Activated CD4-positive, alpha-beta T cell treated with anti-CD3 and anti-CD28 coated beads for 36 hours (primary cell): ENCODE measurements at regions not wholly inside any gene's neighbourhood (a gene's known extent, or its start where the extent isn't known, plus 50 kb on each side); places are given as distances from the start of the nearest gene placed in this dataset.
"Not testable (repeated sequence)": the region's sequence is repeated elsewhere in the genome, so short reads cannot be mapped to it uniquely, and the experiment has no call there.

Source experiments
- ATAC-seq: fragments of 200-7000 bp; cut with Tn5 transposase; one replicate; pipeline ENCODE4 v1.10.0; 2021; ENCODE audit warnings: mild to moderate bottlenecking, moderate library complexity
- CTCF ChIA-PET: fragments of 350-600 bp; sonication (Branson Sonifier 250); formaldehyde crosslinking; loops from one replicate; lab custom pipeline; 2021; ENCODE audit warnings: antibody characterized with exemption; lab: Charles Lee
- POLR2A ChIA-PET: fragments of 350-600 bp; sonication (Branson Sonifier 250); formaldehyde crosslinking; loops from one replicate; lab custom pipeline; 2021; ENCODE audit warnings: antibody characterized with exemption, inconsistent platforms; lab: Charles Lee
- DNase-seq: peaks from one replicate; pipeline ENCODE4 v3.0.0-alpha.2; 2020
- H3K27ac Mint-ChIP-seq: one replicate; pipeline ENCODE4 v1.8.0; 2021; ENCODE audit warnings: mixed read lengths
- H3K27me3 Mint-ChIP-seq: one replicate; pipeline ENCODE4 v1.8.0; 2021; ENCODE audit warnings: mixed read lengths
- H3K36me3 Mint-ChIP-seq: one replicate; pipeline ENCODE4 v1.8.0; 2021; ENCODE audit warnings: low read depth, mixed read lengths
- H3K4me1 Mint-ChIP-seq: one replicate; pipeline ENCODE4 v1.8.0; 2021; ENCODE audit warnings: mixed read lengths
- H3K4me3 Mint-ChIP-seq: one replicate; pipeline ENCODE4 v1.8.0; 2021; ENCODE audit warnings: mild to moderate bottlenecking, moderate library complexity, mixed read lengths
- H3K9me3 Mint-ChIP-seq: one replicate; pipeline ENCODE4 v1.8.0; 2021; ENCODE audit warnings: low read depth, mixed read lengths
- intact Hi-C, 2 experiments: fragments of 100-400 bp; cut with DNase I in 1 of 2; cut with micrococcal nuclease in 1 of 2; formaldehyde crosslinking; loops; one replicate each; pipeline versions ENCODE4 v1.14.2 to v1.15.1; 2022 to 2024; cut with DNase I, micrococcal nuclease

- peaks cover 6% of the 10 kb centered on the region for H3K27me3 Mint-ChIP-seq
- H3K36me3 Mint-ChIP-seq, result no peaks in the 10 kb centered on the region
- no peak overlapping the region for H3K27ac Mint-ChIP-seq
- CTCF ChIA-PET, result no interaction called here
- H3K4me3 Mint-ChIP-seq, result no peak overlapping the region
- DNase-seq (no peak), ATAC-seq (no peak)
- intact Hi-C loops, result no loop called here
- POLR2A ChIA-PET, result no interaction called here
- H3K4me1 Mint-ChIP-seq, result no peaks in the 10 kb centered on the region
- no peaks in the 10 kb centered on the region for H3K9me3 Mint-ChIP-seq
Measured at GRCh38 chrX:79477691-79478090, 110.6 kb upstream of the ITM2A start.

GRCh38 chrX:79466636-79467035 lies 99.5 kb upstream of the ITM2A start:
- Mint-ChIP-seq H3K4me1 (no peaks in the 10 kb centered on the region), H3K27me3 (peaks cover 2% of the 10 kb centered on the region), H3K4me3 (no peak overlapping the region), H3K9me3 (peaks cover 3% of the 10 kb centered on the region), H3K36me3 (no peaks in the 10 kb centered on the region), H3K27ac (no peak overlapping the region)
- intact Hi-C loops, result no loop called here
- ChIA-PET POLR2A (no interaction called here), CTCF (no interaction called here)
- ATAC-seq (no peak), DNase-seq (no peak)

- Mint-ChIP-seq H3K4me3 (no peak overlapping the region), H3K4me1 (no peaks in the 10 kb centered on the region), H3K9me3 (peaks cover 3% of the 10 kb centered on the region), H3K27me3 (peaks cover 2% of the 10 kb centered on the region), H3K36me3 (no peaks in the 10 kb centered on the region), H3K27ac (no peak overlapping the region)
- CTCF ChIA-PET, result interaction anchor here (0.6 kb wide), 1 partner anchor 116 kb away, joined by 4 read pairs; no protein-coding TSS in a partner anchor
- DNase-seq, result no peak
- intact Hi-C loops, result no loop called here
- POLR2A ChIA-PET, result no interaction called here
- ATAC-seq, result no peak
Measured at GRCh38 chrX:79462458-79462857, 95.3 kb upstream of the ITM2A start.

- CTCF ChIA-PET, H3K4me3 Mint-ChIP-seq, DNase-seq, POLR2A ChIA-PET, H3K36me3 Mint-ChIP-seq, H3K4me1 Mint-ChIP-seq, H3K27ac Mint-ChIP-seq, H3K9me3 Mint-ChIP-seq, H3K27me3 Mint-ChIP-seq, ATAC-seq: not testable (repeated sequence)
- intact Hi-C loops, result loop anchor here in 1 of 2 experiments (10.0 kb wide), 1 partner anchor 902 kb away; no protein-coding TSS in a partner anchor
Measured at GRCh38 chrX:79456593-79456992, 89.5 kb upstream of the ITM2A start.

- H3K27me3 Mint-ChIP-seq, result no peaks in the 10 kb centered on the region
- DNase-seq (no peak), ATAC-seq (no peak)
- no peaks in the 10 kb centered on the region for H3K36me3 Mint-ChIP-seq
- intact Hi-C loops, result loop anchor here in 1 of 2 experiments (10.0 kb wide), 1 partner anchor 898 kb away; no protein-coding TSS in a partner anchor
- POLR2A ChIA-PET, result no interaction called here
- H3K4me1 Mint-ChIP-seq, result no peaks in the 10 kb centered on the region
- no peak overlapping the region for H3K4me3 Mint-ChIP-seq
- no peak overlapping the region for H3K27ac Mint-ChIP-seq
- H3K9me3 Mint-ChIP-seq, result no peaks in the 10 kb centered on the region
- CTCF ChIA-PET, result no interaction called here
Measured at GRCh38 chrX:79452881-79453280, 85.7 kb upstream of the ITM2A start.

- CTCF ChIA-PET, result no interaction called here
- no peaks in the 10 kb centered on the region for H3K36me3 Mint-ChIP-seq
- H3K4me1 Mint-ChIP-seq, result no peaks in the 10 kb centered on the region
- no peaks in the 10 kb centered on the region for H3K9me3 Mint-ChIP-seq
- DNase-seq (no peak), ATAC-seq (no peak)
- no peaks in the 10 kb centered on the region for H3K27me3 Mint-ChIP-seq
- POLR2A ChIA-PET, result no interaction called here
- no peak overlapping the region for H3K4me3 Mint-ChIP-seq
- intact Hi-C loops, result loop anchor here in 1 of 2 experiments (10.0 kb wide), 1 partner anchor 550 kb away; no protein-coding TSS in a partner anchor
- H3K27ac Mint-ChIP-seq, result no peak overlapping the region
Measured at GRCh38 chrX:79444694-79445210, 77.6 kb upstream of the ITM2A start.

GRCh38 chrX:79443121-79443520 lies 76.0 kb upstream of the ITM2A start:
- Mint-ChIP-seq H3K27me3 (no peaks in the 10 kb centered on the region), H3K36me3 (no peaks in the 10 kb centered on the region), H3K27ac (no peak overlapping the region), H3K9me3 (no peaks in the 10 kb centered on the region), H3K4me1 (no peaks in the 10 kb centered on the region), H3K4me3 (no peak overlapping the region)
- POLR2A ChIA-PET, result no interaction called here
- CTCF ChIA-PET, result no interaction called here
- intact Hi-C loops, result loop anchor here in 1 of 2 experiments (10.0 kb wide), 1 partner anchor 548 kb away; no protein-coding TSS in a partner anchor
- DNase-seq (no peak), ATAC-seq (no peak)

- no peak for ATAC-seq
- intact Hi-C loops, result loop anchor here in 1 of 2 experiments (10.0 kb wide), 1 partner anchor 546 kb away; no protein-coding TSS in a partner anchor
- no peaks in the 10 kb centered on the region for H3K36me3 Mint-ChIP-seq
- no peaks in the 10 kb centered on the region for H3K4me1 Mint-ChIP-seq
- H3K9me3 Mint-ChIP-seq, result no peaks in the 10 kb centered on the region
- DNase-seq, result no peak
- H3K27me3 Mint-ChIP-seq, result no peaks in the 10 kb centered on the region
- ChIA-PET POLR2A (no interaction called here), CTCF (no interaction called here)
- no peak overlapping the region for H3K27ac Mint-ChIP-seq
- H3K4me3 Mint-ChIP-seq, result no peak overlapping the region
Measured at GRCh38 chrX:79440336-79440735, 73.2 kb upstream of the ITM2A start.
